DOHH2 (cell line): ENCODE measurements at regions not wholly inside any gene's neighbourhood (a gene's known extent, or its start where the extent isn't known, plus 50 kb on each side); places are given as distances from the start of the nearest gene placed in this dataset.

Source experiments
- H3F3A ChIP-seq: fragments of 200-600 bp; sonication (generic), shearing (Covaris generic); 2 replicates; pipeline ENCODE4 v1.6.0; 2016; ENCODE audit warnings: antibody characterized with exemption, mild to moderate bottlenecking; ENCODE audit not compliant: control insufficient read depth, insufficient read depth
- H3K27ac ChIP-seq: fragments of 200-600 bp; sonication (generic); 2 replicates; pipeline ENCODE4 v1.5.1; 2014; ENCODE audit warnings: low read depth, mild to moderate bottlenecking, low read length, moderate library complexity
- H3K27me3 ChIP-seq: fragments of 200-600 bp; sonication (generic); 2 replicates; pipeline ENCODE4 v1.6.1; 2014; ENCODE audit warnings: mild to moderate bottlenecking, low read length, mixed read lengths; ENCODE audit not compliant: control insufficient read depth
- H3K36me3 ChIP-seq: fragments of 200-600 bp; sonication (generic); 2 replicates; pipeline ENCODE4 v1.6.1; 2014; ENCODE audit warnings: mild to moderate bottlenecking, low read length, moderate library complexity, mixed read lengths; ENCODE audit not compliant: control insufficient read depth
- H3K4me1 ChIP-seq: fragments of 200-600 bp; sonication (generic); 2 replicates; pipeline ENCODE4 v1.6.1; 2014; ENCODE audit warnings: mild to moderate bottlenecking, low read length, mixed read lengths; ENCODE audit not compliant: control insufficient read depth
- H3K4me2 ChIP-seq: fragments of 200-600 bp; sonication (generic); 2 replicates; pipeline ENCODE4 v1.6.0; 2014; ENCODE audit warnings: mild to moderate bottlenecking, low read length, moderate library complexity
- H3K4me3 ChIP-seq: fragments of 200-600 bp; sonication (generic); 2 replicates; pipeline ENCODE4 v1.5.1; 2014; ENCODE audit warnings: mild to moderate bottlenecking, low read length, mixed read lengths
- H3K79me2 ChIP-seq: fragments of 200-600 bp; sonication (generic); 2 replicates; pipeline ENCODE4 v1.6.1; 2014; ENCODE audit warnings: mild to moderate bottlenecking, low read length, mixed read lengths; ENCODE audit not compliant: control insufficient read depth
- H3K9me2 ChIP-seq: fragments of 200-600 bp; sonication (generic); replicated peaks from 2 replicates; pipeline ENCODE4 v1.6.1; 2014; ENCODE audit warnings: mild to moderate bottlenecking, low read length, mixed read lengths; ENCODE audit not compliant: control insufficient read depth
- H3K9me3 ChIP-seq: fragments of 200-600 bp; sonication (generic); 2 replicates; pipeline ENCODE4 v1.6.1; 2014; ENCODE audit warnings: antibody characterized with exemption, low read length, mixed read lengths; ENCODE audit not compliant: control insufficient read depth, insufficient read depth
- H4K20me1 ChIP-seq: fragments of 200-600 bp; sonication (generic); 2 replicates; pipeline ENCODE4 v1.6.0; 2014; ENCODE audit warnings: low read depth, mild to moderate bottlenecking, antibody characterized with exemption, low read length, moderate library complexity; ENCODE audit not compliant: control insufficient read depth, insufficient read depth
- EZH2phosphoT487 ChIP-seq: fragments of 200-600 bp; sonication (generic); IDR thresholded peaks from 2 replicates; pipeline ENCODE4 v1.6.1; 2017; ENCODE audit warnings: borderline replicate concordance, mild to moderate bottlenecking, antibody characterized with exemption, low read length, moderate library complexity, mixed read lengths
- TF ChIP-seq, protein P1 (sequence below): fragments of 200-600 bp; sonication (generic); IDR thresholded peaks from one replicate; pipeline ENCODE4 v1.5.1; 2014; ENCODE audit warnings: antibody characterized with exemption, mild to moderate bottlenecking, low read depth, low read length; ENCODE audit not compliant: poor library complexity, severe bottlenecking

- no peaks in the 10 kb centered on the region for H3K9me3 ChIP-seq
- H3K9me2 ChIP-seq = no peaks in the 10 kb centered on the region; the same call in 1 of the 2 replicates
- no peaks in the 10 kb centered on the region for H3K36me3 ChIP-seq
- no peaks in the 10 kb centered on the region for H3K4me1 ChIP-seq
- H3K4me3 ChIP-seq = no peak overlapping the region
- no peak overlapping the region for H3K4me2 ChIP-seq
- H3K27ac ChIP-seq = no peak overlapping the region
- H3F3A ChIP-seq = no peaks in the 10 kb centered on the region
- no peak for TF ChIP-seq EZH2phosphoT487
- TF ChIP-seq, protein P1, sequence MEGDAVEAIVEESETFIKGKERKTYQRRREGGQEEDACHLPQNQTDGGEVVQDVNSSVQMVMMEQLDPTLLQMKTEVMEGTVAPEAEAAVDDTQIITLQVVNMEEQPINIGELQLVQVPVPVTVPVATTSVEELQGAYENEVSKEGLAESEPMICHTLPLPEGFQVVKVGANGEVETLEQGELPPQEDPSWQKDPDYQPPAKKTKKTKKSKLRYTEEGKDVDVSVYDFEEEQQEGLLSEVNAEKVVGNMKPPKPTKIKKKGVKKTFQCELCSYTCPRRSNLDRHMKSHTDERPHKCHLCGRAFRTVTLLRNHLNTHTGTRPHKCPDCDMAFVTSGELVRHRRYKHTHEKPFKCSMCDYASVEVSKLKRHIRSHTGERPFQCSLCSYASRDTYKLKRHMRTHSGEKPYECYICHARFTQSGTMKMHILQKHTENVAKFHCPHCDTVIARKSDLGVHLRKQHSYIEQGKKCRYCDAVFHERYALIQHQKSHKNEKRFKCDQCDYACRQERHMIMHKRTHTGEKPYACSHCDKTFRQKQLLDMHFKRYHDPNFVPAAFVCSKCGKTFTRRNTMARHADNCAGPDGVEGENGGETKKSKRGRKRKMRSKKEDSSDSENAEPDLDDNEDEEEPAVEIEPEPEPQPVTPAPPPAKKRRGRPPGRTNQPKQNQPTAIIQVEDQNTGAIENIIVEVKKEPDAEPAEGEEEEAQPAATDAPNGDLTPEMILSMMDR = no peak
- no peaks in the 10 kb centered on the region for H3K27me3 ChIP-seq
- no peaks in the 10 kb centered on the region for H3K79me2 ChIP-seq
- H4K20me1 ChIP-seq = no peaks in the 10 kb centered on the region
Measured at GRCh38 chr1:115456441-115456961, 118.5 kb upstream of the NGF start.

- H3K9me3 ChIP-seq = no peaks in the 10 kb centered on the region
- no peaks in the 10 kb centered on the region for H3F3A ChIP-seq
- H3K79me2 ChIP-seq = no peaks in the 10 kb centered on the region
- no peaks in the 10 kb centered on the region for H3K27me3 ChIP-seq
- no peak overlapping the region for H3K4me2 ChIP-seq
- no peaks in the 10 kb centered on the region for H3K4me1 ChIP-seq
- no peak for TF ChIP-seq EZH2phosphoT487
- TF ChIP-seq, protein P1 = no peak
- no peak overlapping the region for H3K27ac ChIP-seq
- no peaks in the 10 kb centered on the region for H4K20me1 ChIP-seq
- no peak overlapping the region for H3K4me3 ChIP-seq
- no peaks in the 10 kb centered on the region for H3K9me2 ChIP-seq
- no peaks in the 10 kb centered on the region for H3K36me3 ChIP-seq
Measured at GRCh38 chr1:115454837-115455511, 116.9 kb upstream of the NGF start.

DNA sequence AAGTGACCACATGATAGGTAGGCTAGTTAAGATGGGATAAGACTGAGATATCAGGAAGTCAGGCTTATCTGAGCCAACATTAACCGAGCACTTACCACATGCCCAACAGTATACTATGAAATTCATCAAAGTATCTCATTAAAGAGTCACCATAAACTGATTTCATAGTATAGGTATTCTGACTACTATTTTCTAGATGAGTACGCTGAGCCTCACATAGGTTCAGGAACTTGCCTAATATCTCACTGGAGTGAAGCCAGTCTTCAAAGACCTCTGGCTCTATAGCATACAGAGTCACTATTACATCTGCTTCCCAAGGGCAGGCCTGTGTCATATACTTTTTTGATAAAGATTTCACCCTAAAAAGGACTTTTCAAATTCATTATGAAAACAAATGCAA is 115.6 kb upstream of the NGF start:
- Histone ChIP-seq H3K9me3 (no peaks in the 10 kb centered on the region), H3K9me2 (no peaks in the 10 kb centered on the region), H3K4me2 (no peak overlapping the region), H3K27me3 (no peaks in the 10 kb centered on the region), H3F3A (no peaks in the 10 kb centered on the region), H3K4me3 (no peak overlapping the region), H3K79me2 (no peaks in the 10 kb centered on the region), H3K27ac (no peak overlapping the region), H4K20me1 (no peaks in the 10 kb centered on the region), H3K4me1 (no peaks in the 10 kb centered on the region), H3K36me3 (no peaks in the 10 kb centered on the region)
- TF ChIP-seq, protein P1 = no peak
- no peak for TF ChIP-seq EZH2phosphoT487
